ENCODE measurements at regions not wholly inside any gene's neighbourhood (a gene's known extent, or its start where the extent isn't known, plus 50 kb on each side); places are given as distances from the start of the nearest gene placed in this dataset.

GRCh38 chr10:62618576-62619412 lies 185.7 kb upstream of the ADO start:
- no peaks in the 10 kb centered on the region for H3F3A ChIP-seq (replicated peaks; ENCODE audit: insufficient read depth)
- TF ChIP-seq RCOR1 (IDR thresholded peaks at IDR 0.05; ENCODE audit: low read length), result no peak
- TF ChIP-seq TEAD4 (IDR thresholded peaks at IDR 0.05; ENCODE audit: borderline replicate concordance, insufficient read depth), result no peak
- no peak for TF ChIP-seq USF1 (IDR thresholded peaks at IDR 0.05; ENCODE audit: borderline replicate concordance, low read depth)
- no peak for TF ChIP-seq REST (IDR thresholded peaks at IDR 0.05; ENCODE audit: low read depth, low read length)
- no peak overlapping the region for H3K27ac ChIP-seq (ENCODE audit: low read depth in 2 of 2, low read length in 1 of 2)
- no peaks in the 10 kb centered on the region for H3K36me3 ChIP-seq (replicated peaks in 1 of 2; ENCODE audit: control insufficient read depth in 1 of 2, insufficient read depth in 2 of 2, low read length in 1 of 2)
- H4K20me1 ChIP-seq (ENCODE audit: insufficient read depth), result no peaks in the 10 kb centered on the region
- no peaks in the 10 kb centered on the region for H3K79me2 ChIP-seq (ENCODE audit: insufficient read depth)
- H3K27me3 ChIP-seq (ENCODE audit: insufficient read depth), result no peaks in the 10 kb centered on the region
- peaks cover 0 to 9% of the 10 kb centered on the region in 2 experiments; a peak in 1 of 4 replicates for H3K4me1 ChIP-seq (ENCODE audit: control insufficient read depth in 1 of 2, insufficient read depth in 2 of 2, low read depth in 1 of 2, low read length in 1 of 2)
- POLR2A ChIA-PET, result no interaction called here
- H3K4me2 ChIP-seq, result no peak overlapping the region
- H3K9me2 ChIP-seq, result no peaks in the 10 kb centered on the region
- H2AFZ ChIP-seq (ENCODE audit: low read depth), result no peak overlapping the region
- H3K9me3 ChIP-seq, result no peaks in the 10 kb centered on the region
- DNase-seq, result no peak
- no peak overlapping the region for H3K4me3 ChIP-seq (ENCODE audit: low read depth in 2 of 2, low read length in 1 of 2)
- CTCF ChIA-PET, result interaction anchor here (1.1 to 4.8 kb wide), 2 partner anchors 7 to 409 kb away, joined by 3 to 16 read pairs; no protein-coding TSS in a partner anchor
- 44% methylated on average over 7 of the region's 7 CpGs for WGBS (ENCODE audit: low lambda C conversion rate)
- no peak overlapping the region for H3K9ac ChIP-seq

DNA sequence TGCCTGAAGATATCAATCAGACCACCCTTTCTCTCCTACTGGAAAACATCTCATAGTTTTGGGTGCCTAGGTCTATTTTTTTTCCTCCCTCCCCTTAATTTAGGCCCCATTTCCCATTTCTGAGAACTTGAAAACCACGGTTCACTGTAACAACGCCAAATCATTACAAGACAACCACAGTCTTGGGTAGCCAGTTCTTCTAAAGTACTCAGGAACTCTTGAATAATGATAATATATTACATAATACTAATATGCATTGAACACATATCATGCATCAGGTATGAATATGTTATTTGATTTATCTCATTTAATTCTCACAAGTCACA lies 185.1 kb upstream of the ADO start:
- H3K4me1 ChIP-seq (ENCODE audit: control insufficient read depth in 1 of 2, insufficient read depth in 2 of 2, low read depth in 1 of 2, low read length in 1 of 2), result peaks cover 0 to 9% of the 10 kb centered on the region in 2 experiments; a peak in 1 of 4 replicates
- no peak for DNase-seq
- H3K27ac ChIP-seq (ENCODE audit: low read depth in 2 of 2, low read length in 1 of 2), result no peak overlapping the region
- no peak overlapping the region for H3K4me2 ChIP-seq
- CTCF ChIA-PET, result interaction anchor here (4.8 kb wide), 1 partner anchor 8 kb away, joined by 16 read pairs; no protein-coding TSS in a partner anchor
- H3F3A ChIP-seq (replicated peaks; ENCODE audit: insufficient read depth), result no peaks in the 10 kb centered on the region
- 54% methylated on average over 2 of the region's 2 CpGs for WGBS (ENCODE audit: low lambda C conversion rate)
- POLR2A ChIA-PET, result no interaction called here
- H2AFZ ChIP-seq (ENCODE audit: low read depth), result no peak overlapping the region
- no peaks in the 10 kb centered on the region for H3K27me3 ChIP-seq (ENCODE audit: insufficient read depth)
- H3K79me2 ChIP-seq (ENCODE audit: insufficient read depth), result no peaks in the 10 kb centered on the region
- H3K4me3 ChIP-seq (ENCODE audit: low read depth in 2 of 2, low read length in 1 of 2), result no peak overlapping the region
- H3K9me3 ChIP-seq, result no peaks in the 10 kb centered on the region
- no peaks in the 10 kb centered on the region for H3K9me2 ChIP-seq
- no peaks in the 10 kb centered on the region for H3K36me3 ChIP-seq (replicated peaks in 1 of 2; ENCODE audit: control insufficient read depth in 1 of 2, insufficient read depth in 2 of 2, low read length in 1 of 2)
- no peak overlapping the region for H3K9ac ChIP-seq
- no peaks in the 10 kb centered on the region for H4K20me1 ChIP-seq (ENCODE audit: insufficient read depth)
- TF ChIP-seq CHD2 (IDR thresholded peaks at IDR 0.05; ENCODE audit: low read length, partially characterized antibody) (no peak), MEF2A (IDR thresholded peaks at IDR 0.05; ENCODE audit: borderline replicate concordance, low read depth) (no peak), EZH2phosphoT487 (IDR thresholded peaks at IDR 0.05; ENCODE audit: borderline replicate concordance, low read depth) (no peak), JUND (IDR thresholded peaks at IDR 0.05) (no peak), NRF1 (IDR thresholded peaks at IDR 0.05; ENCODE audit: low read depth, low read length) (no peak), USF2 (IDR thresholded peaks at IDR 0.05; ENCODE audit: borderline replicate concordance, low read depth, low read length) (no peak), NFIC (IDR thresholded peaks at IDR 0.05; ENCODE audit: borderline replicate concordance) (no peak), EP300 (IDR thresholded peaks at IDR 0.05; ENCODE audit: borderline replicate concordance in 1 of 2, low read depth in 1 of 2, low read length in 1 of 2) (no peak), MXI1 (IDR thresholded peaks at IDR 0.05; ENCODE audit: low read depth, low read length) (no peak), ELF1 (IDR thresholded peaks at IDR 0.05) (no peak), FOXM1 (IDR thresholded peaks at IDR 0.05; ENCODE audit: low read depth) (no peak), FOXJ3 (CRISPR knock-in tag; IDR thresholded peaks at IDR 0.05) (no peak), TAF1 (IDR thresholded peaks at IDR 0.05; ENCODE audit: borderline replicate concordance, low read depth, low read length) (no peak), TEAD4 (IDR thresholded peaks at IDR 0.05; ENCODE audit: borderline replicate concordance, insufficient read depth) (no peak), SIN3A (IDR thresholded peaks at IDR 0.05; ENCODE audit: borderline replicate concordance, low read depth, low read length) (no peak), TCF12 (IDR thresholded peaks at IDR 0.05) (no peak), SMC3 (IDR thresholded peaks at IDR 0.05; ENCODE audit: low read depth, low read length) (no peak)
- TF ChIP-seq, protein P1, sequence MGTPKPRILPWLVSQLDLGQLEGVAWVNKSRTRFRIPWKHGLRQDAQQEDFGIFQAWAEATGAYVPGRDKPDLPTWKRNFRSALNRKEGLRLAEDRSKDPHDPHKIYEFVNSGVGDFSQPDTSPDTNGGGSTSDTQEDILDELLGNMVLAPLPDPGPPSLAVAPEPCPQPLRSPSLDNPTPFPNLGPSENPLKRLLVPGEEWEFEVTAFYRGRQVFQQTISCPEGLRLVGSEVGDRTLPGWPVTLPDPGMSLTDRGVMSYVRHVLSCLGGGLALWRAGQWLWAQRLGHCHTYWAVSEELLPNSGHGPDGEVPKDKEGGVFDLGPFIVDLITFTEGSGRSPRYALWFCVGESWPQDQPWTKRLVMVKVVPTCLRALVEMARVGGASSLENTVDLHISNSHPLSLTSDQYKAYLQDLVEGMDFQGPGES (IDR thresholded peaks at IDR 0.05; ENCODE audit: low read depth, low read length), result no peak

Measured in SK-N-SH (cell line).